Body of pancreas (tissue), 4 donors: ENCODE measurements at regions not wholly inside any gene's neighbourhood (a gene's known extent, or its start where the extent isn't known, plus 50 kb on each side); places are given as distances from the start of the nearest gene placed in this dataset.

Experiments used
- CTCF ChIP-seq, 7 experiments: fragments of 450-650 bp in 4 of 7; fragments of 200-600 bp in 3 of 7; sonication (generic) in 3 of 7; IDR thresholded peaks; one replicate each; pipeline ENCODE4 v1.5.1; 2016 to 2019; ENCODE audit warnings: antibody characterized with exemption in 7 of 7
- POLR2A ChIP-seq, 3 donors: fragments of 450-650 bp; IDR thresholded peaks; one replicate each; pipeline ENCODE4 v1.6.1; 2016; ENCODE audit warnings: antibody characterized with exemption in 3 of 3, mild to moderate bottlenecking in 2 of 3

GRCh38 chr13:31649766-31650165, 89.6 kb upstream of the RXFP2 start:
- TF ChIP-seq CTCF (IDR thresholded peaks at IDR 0.05), result no peak
- no peak for TF ChIP-seq POLR2A (IDR thresholded peaks at IDR 0.05)
